Astrocyte (in vitro differentiated cells and primary cell): ENCODE measurements at regions not wholly inside any gene's neighbourhood (a gene's known extent, or its start where the extent isn't known, plus 50 kb on each side); places are given as distances from the start of the nearest gene placed in this dataset.

Source experiments
- DNase-seq: peaks from one replicate; pipeline ENCODE4 v3.0.0-alpha.2; 2010; ENCODE audit warnings: low read depth
- FAIRE-seq: peaks from 2 replicates; lab custom pipeline; 2011; peaks lifted over from hg19 to GRCh38; lab: Jason Lieb, UNC
- H2AFZ ChIP-seq: 2 replicates; pipeline ENCODE4 v1.6.0; 2012; ENCODE audit warnings: low read depth, low read length, inconsistent platforms
- H3K27ac ChIP-seq: 2 replicates; pipeline ENCODE4 v1.5.1; 2011; ENCODE audit warnings: low read depth, low read length, inconsistent platforms
- H3K27me3 ChIP-seq: 2 replicates; pipeline ENCODE4 v1.6.0; 2011; ENCODE audit warnings: low read length, inconsistent platforms; ENCODE audit not compliant: insufficient read depth
- H3K36me3 ChIP-seq: 2 replicates; pipeline ENCODE4 v1.5.1; 2011; ENCODE audit warnings: low read length, inconsistent platforms; ENCODE audit not compliant: insufficient read depth
- H3K4me1 ChIP-seq: 2 replicates; pipeline ENCODE4 v1.5.1; 2011; ENCODE audit warnings: low read length, inconsistent platforms; ENCODE audit not compliant: insufficient read depth
- H3K4me2 ChIP-seq: 2 replicates; pipeline ENCODE4 v1.6.0; 2012; ENCODE audit warnings: low read length, inconsistent platforms
- H3K4me3 ChIP-seq: 2 replicates; pipeline ENCODE4 v1.5.1; 2011; ENCODE audit warnings: low read depth, mild to moderate bottlenecking, low read length, inconsistent platforms; ENCODE audit not compliant: insufficient read depth
- H3K79me2 ChIP-seq: 2 replicates; pipeline ENCODE4 v1.6.0; 2012; ENCODE audit warnings: mild to moderate bottlenecking, low read length, inconsistent platforms; ENCODE audit not compliant: insufficient read depth
- H3K9ac ChIP-seq: 2 replicates; pipeline ENCODE4 v1.6.0; 2012; ENCODE audit warnings: mild to moderate bottlenecking, low read length, inconsistent platforms
- H3K9me3 ChIP-seq: 2 replicates; pipeline ENCODE4 v1.5.1; 2012; ENCODE audit warnings: low read depth, mild to moderate bottlenecking, low read length, inconsistent platforms; ENCODE audit not compliant: insufficient read depth
- H4K20me1 ChIP-seq: 2 replicates; pipeline ENCODE4 v1.6.0; 2012; ENCODE audit warnings: low read length, inconsistent platforms; ENCODE audit not compliant: insufficient read depth
- H3K27ac Mint-ChIP-seq: one replicate; pipeline ENCODE4 v1.8.0; 2021; ENCODE audit warnings: mild to moderate bottlenecking, mixed read lengths; ENCODE audit not compliant: unreplicated experiment
- H3K27me3 Mint-ChIP-seq: one replicate; pipeline ENCODE4 v1.8.0; 2021; ENCODE audit warnings: low read depth, mixed read lengths; ENCODE audit not compliant: unreplicated experiment
- H3K36me3 Mint-ChIP-seq: one replicate; pipeline ENCODE4 v1.8.0; 2021; ENCODE audit warnings: low read depth, mixed read lengths; ENCODE audit not compliant: unreplicated experiment
- H3K4me1 Mint-ChIP-seq: one replicate; pipeline ENCODE4 v1.8.0; 2021; ENCODE audit warnings: low read depth, mixed read lengths; ENCODE audit not compliant: unreplicated experiment
- H3K4me3 Mint-ChIP-seq: one replicate; pipeline ENCODE4 v1.8.0; 2021; ENCODE audit warnings: mild to moderate bottlenecking, moderate library complexity, mixed read lengths; ENCODE audit not compliant: unreplicated experiment
- H3K9me3 Mint-ChIP-seq: one replicate; pipeline ENCODE4 v1.8.0; 2021; ENCODE audit warnings: mild to moderate bottlenecking, mixed read lengths; ENCODE audit not compliant: unreplicated experiment
- CTCF ChIP-seq: IDR thresholded peaks from 2 replicates; pipeline ENCODE4 v1.5.1; 2011; ENCODE audit warnings: low read depth, mild to moderate bottlenecking, inconsistent platforms, low read length, moderate library complexity; ENCODE audit not compliant: insufficient read depth
- EZH2 ChIP-seq: IDR thresholded peaks from 2 replicates; pipeline ENCODE4 v1.6.1; 2012; ENCODE audit warnings: mild to moderate bottlenecking, low read length, inconsistent platforms; ENCODE audit not compliant: insufficient read depth

- Histone ChIP-seq H3K36me3 (no peaks in the 10 kb centered on the region), H3K9ac (no peak overlapping the region), H4K20me1 (no peaks in the 10 kb centered on the region), H3K4me1 (no peaks in the 10 kb centered on the region), H3K4me3 (no peak overlapping the region), H3K27me3 (no peaks in the 10 kb centered on the region), H3K9me3 (peaks cover 5% of the 10 kb centered on the region), H2AFZ (no peak overlapping the region), H3K4me2 (no peak overlapping the region), H3K79me2 (no peaks in the 10 kb centered on the region), H3K27ac (no peak overlapping the region)
- no peaks in the 10 kb centered on the region for H3K36me3 Mint-ChIP-seq
- FAIRE-seq (no peak), DNase-seq (no peak)
- no peak overlapping the region for H3K27ac Mint-ChIP-seq
- no peak overlapping the region for H3K4me3 Mint-ChIP-seq
- TF ChIP-seq EZH2: no peak
- no peak for TF ChIP-seq CTCF
- no peaks in the 10 kb centered on the region for H3K4me1 Mint-ChIP-seq
- peaks cover 18% of the 10 kb centered on the region for H3K27me3 Mint-ChIP-seq
- no peaks in the 10 kb centered on the region for H3K9me3 Mint-ChIP-seq
These were observed 669.0 kb upstream of the RBFOX1 start for GRCh38 chr16:6663668-6664067.

GRCh38 chr16:6656760-6657159, 675.9 kb upstream of the RBFOX1 start:
- no peaks in the 10 kb centered on the region for H3K27me3 ChIP-seq
- no peaks in the 10 kb centered on the region for H4K20me1 ChIP-seq
- Mint-ChIP-seq H3K36me3 (no peaks in the 10 kb centered on the region), H3K9me3 (no peaks in the 10 kb centered on the region), H3K4me3 (no peak overlapping the region), H3K27me3 (peaks cover 9% of the 10 kb centered on the region), H3K4me1 (no peaks in the 10 kb centered on the region), H3K27ac (no peak overlapping the region)
- H3K9me3 ChIP-seq: no peaks in the 10 kb centered on the region
- H3K4me2 ChIP-seq: no peak overlapping the region
- H3K9ac ChIP-seq: no peak overlapping the region
- TF ChIP-seq CTCF: no peak
- no peak for TF ChIP-seq EZH2
- no peak overlapping the region for H3K4me3 ChIP-seq
- no peaks in the 10 kb centered on the region for H3K79me2 ChIP-seq
- no peak overlapping the region for H2AFZ ChIP-seq
- no peaks in the 10 kb centered on the region for H3K4me1 ChIP-seq
- no peak overlapping the region for H3K27ac ChIP-seq
- DNase-seq: no peak
- no peak for FAIRE-seq
- H3K36me3 ChIP-seq: no peaks in the 10 kb centered on the region

GRCh38 chr16:6646891-6647290, 685.8 kb upstream of the RBFOX1 start:
- no peaks in the 10 kb centered on the region for H4K20me1 ChIP-seq
- H3K27ac ChIP-seq: no peak overlapping the region
- no peaks in the 10 kb centered on the region for H3K79me2 ChIP-seq
- Mint-ChIP-seq H3K4me1 (no peaks in the 10 kb centered on the region), H3K36me3 (no peaks in the 10 kb centered on the region), H3K9me3 (peaks cover 2% of the 10 kb centered on the region), H3K27ac (no peak overlapping the region), H3K27me3 (peaks cover 27% of the 10 kb centered on the region), H3K4me3 (no peak overlapping the region)
- TF ChIP-seq CTCF (no peak), EZH2 (no peak)
- H3K9ac ChIP-seq: no peak overlapping the region
- no peaks in the 10 kb centered on the region for H3K4me1 ChIP-seq
- no peak overlapping the region for H2AFZ ChIP-seq
- no peaks in the 10 kb centered on the region for H3K36me3 ChIP-seq
- H3K4me2 ChIP-seq: no peak overlapping the region
- H3K9me3 ChIP-seq: no peaks in the 10 kb centered on the region
- no peaks in the 10 kb centered on the region for H3K27me3 ChIP-seq
- H3K4me3 ChIP-seq: no peak overlapping the region
- FAIRE-seq: no peak
- no peak for DNase-seq
